Type B pancreatic cell (in vitro differentiated cells): ENCODE measurements at regions not wholly inside any gene's neighbourhood (a gene's known extent, or its start where the extent isn't known, plus 50 kb on each side); places are given as distances from the start of the nearest gene placed in this dataset.

Experiments used
- DNase-seq: peaks from one replicate; pipeline ENCODE4 v3.0.0; 2021; ENCODE audit warnings: mixed read lengths; ENCODE audit not compliant: unreplicated experiment; ENCODE audit errors: extremely low spot score
- H3K27ac Mint-ChIP-seq: 2 replicates; pipeline ENCODE4 v1.8.0; 2021; ENCODE audit warnings: mild to moderate bottlenecking, mixed read lengths
- H3K27me3 Mint-ChIP-seq: 2 replicates; pipeline ENCODE4 v1.8.0; 2021; ENCODE audit warnings: mixed read lengths
- H3K36me3 Mint-ChIP-seq: 2 replicates; pipeline ENCODE4 v1.8.0; 2021; ENCODE audit warnings: mixed read lengths
- H3K4me1 Mint-ChIP-seq: one replicate; pipeline ENCODE4 v1.8.0; 2021; ENCODE audit warnings: mixed read lengths; ENCODE audit not compliant: unreplicated experiment
- H3K4me3 Mint-ChIP-seq: 2 replicates; pipeline ENCODE4 v1.8.0; 2021; ENCODE audit warnings: mild to moderate bottlenecking, mixed read lengths
- H3K9me3 Mint-ChIP-seq: 2 replicates; pipeline ENCODE4 v1.8.0; 2021; ENCODE audit warnings: mixed read lengths
- CTCF ChIP-seq: fragments of 200-600 bp; sonication (generic); conservative IDR thresholded peaks from 2 replicates; pipeline ENCODE4 v1.5.0; 2021; ENCODE audit warnings: antibody characterized with exemption, mild to moderate bottlenecking

- no peaks in the 10 kb centered on the region for H3K27me3 Mint-ChIP-seq
- TF ChIP-seq CTCF, result no peak
- H3K4me1 Mint-ChIP-seq, result no peaks in the 10 kb centered on the region
- no peak overlapping the region for H3K4me3 Mint-ChIP-seq
- no peak overlapping the region for H3K27ac Mint-ChIP-seq
- DNase-seq, result no peak
- H3K36me3 Mint-ChIP-seq, result no peaks in the 10 kb centered on the region
- H3K9me3 Mint-ChIP-seq, result no peaks in the 10 kb centered on the region
These were observed 439.0 kb upstream of the JAG1 start for GRCh38 chr20:11112832-11113231.

GRCh38 chr20:11114382-11114781 lies 440.6 kb upstream of the JAG1 start:
- no peak overlapping the region for H3K4me3 Mint-ChIP-seq
- no peak for TF ChIP-seq CTCF
- H3K27ac Mint-ChIP-seq, result no peak overlapping the region
- H3K9me3 Mint-ChIP-seq, result no peaks in the 10 kb centered on the region
- peaks cover 4% of the 10 kb centered on the region for H3K4me1 Mint-ChIP-seq
- DNase-seq, result no peak
- no peaks in the 10 kb centered on the region for H3K36me3 Mint-ChIP-seq
- H3K27me3 Mint-ChIP-seq, result no peaks in the 10 kb centered on the region

GRCh38 chr20:11117808-11118528 lies 444.2 kb upstream of the JAG1 start:
- Mint-ChIP-seq H3K36me3 (no peaks in the 10 kb centered on the region), H3K27me3 (no peaks in the 10 kb centered on the region), H3K4me3 (no peak overlapping the region), H3K4me1 (peaks cover 9% of the 10 kb centered on the region), H3K9me3 (no peaks in the 10 kb centered on the region), H3K27ac (no peak overlapping the region)
- TF ChIP-seq CTCF, result no peak
- no peak for DNase-seq

DNA sequence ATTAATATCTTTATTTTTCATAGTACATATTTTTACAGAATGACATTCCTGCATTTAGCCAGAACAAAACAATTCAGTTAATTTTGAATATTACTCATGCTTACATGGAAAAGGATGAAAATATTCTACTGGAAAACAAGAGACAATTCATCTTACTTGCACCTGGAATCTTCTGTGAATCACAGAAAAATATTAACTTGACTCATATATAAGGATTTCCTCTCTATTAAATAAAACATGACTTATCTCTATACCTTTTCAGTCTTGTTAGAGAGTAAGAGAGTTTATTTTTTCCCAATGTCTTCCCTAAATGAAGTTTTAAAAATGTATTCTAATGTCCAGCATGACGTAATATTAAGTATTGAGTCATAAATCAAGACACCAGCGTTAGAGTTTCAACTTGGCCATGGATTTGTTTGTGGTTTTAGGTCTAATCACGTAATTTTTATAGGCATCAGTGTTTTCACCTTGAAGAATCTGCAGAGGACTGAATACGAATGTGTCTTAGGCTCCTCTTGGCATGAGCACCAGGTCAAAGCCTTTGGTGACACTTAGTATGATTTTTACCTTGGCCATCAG lies 445.1 kb upstream of the JAG1 start:
- H3K36me3 Mint-ChIP-seq, result no peaks in the 10 kb centered on the region
- H3K4me1 Mint-ChIP-seq, result peaks cover 9% of the 10 kb centered on the region
- no peak for DNase-seq
- H3K27me3 Mint-ChIP-seq, result no peaks in the 10 kb centered on the region
- H3K9me3 Mint-ChIP-seq, result no peaks in the 10 kb centered on the region
- H3K27ac Mint-ChIP-seq, result no peak overlapping the region
- no peak overlapping the region for H3K4me3 Mint-ChIP-seq
- TF ChIP-seq CTCF, result no peak

DNA sequence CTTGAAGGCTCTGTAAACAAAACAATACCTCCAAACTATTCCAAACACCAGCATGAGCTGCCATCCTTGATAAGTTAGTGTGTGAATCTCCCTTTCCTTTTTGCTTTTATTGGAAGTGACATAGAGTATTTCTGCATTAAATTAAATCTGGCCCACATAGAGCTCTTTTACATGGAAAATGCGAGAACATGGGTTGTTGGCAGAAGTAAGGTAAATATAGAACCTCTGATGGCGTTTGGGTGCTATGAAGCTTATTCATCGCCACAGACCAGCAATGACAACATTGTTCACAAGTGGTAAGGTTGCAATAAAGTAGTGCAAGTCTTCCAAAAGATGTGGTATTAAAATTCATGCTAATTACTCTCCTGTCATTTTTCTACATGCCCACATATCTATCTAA lies 445.8 kb upstream of the JAG1 start:
- H3K36me3 Mint-ChIP-seq, result no peaks in the 10 kb centered on the region
- no peak overlapping the region for H3K4me3 Mint-ChIP-seq
- H3K4me1 Mint-ChIP-seq, result peaks cover 15% of the 10 kb centered on the region
- no peak for DNase-seq
- H3K9me3 Mint-ChIP-seq, result no peaks in the 10 kb centered on the region
- no peak overlapping the region for H3K27ac Mint-ChIP-seq
- TF ChIP-seq CTCF, result no peak
- no peaks in the 10 kb centered on the region for H3K27me3 Mint-ChIP-seq
